Astrocyte of the cerebellum (primary cell): ENCODE measurements at regions not wholly inside any gene's neighbourhood (a gene's known extent, or its start where the extent isn't known, plus 50 kb on each side); places are given as distances from the start of the nearest gene placed in this dataset.

ENCODE experiments used
- DNase-seq: peaks from one replicate; pipeline ENCODE4 v3.0.0-alpha.2; 2011; ENCODE audit warnings: low read depth
- H3K4me3 ChIP-seq: 2 replicates; pipeline ENCODE4 v1.5.1; 2011; ENCODE audit warnings: mild to moderate bottlenecking, low read depth, low read length, moderate library complexity
- CTCF ChIP-seq: IDR thresholded peaks from 2 replicates; pipeline ENCODE4 v1.5.1; 2012; ENCODE audit warnings: low read length, low read depth, moderate library complexity, mild to moderate bottlenecking; ENCODE audit errors: missing control alignments
- in situ Hi-C: cut with HindIII; loops from 2 replicates; pipeline ENCODE4 v1.10.0; 2017; ENCODE audit warnings: low sequenced_read_pairs

GRCh38 chr2:57867730-57868129 lies 178.9 kb upstream of the VRK2 start:
- TF ChIP-seq CTCF: no peak

GRCh38 chr2:57868619-57869139 lies 177.9 kb upstream of the VRK2 start:
- no peak for DNase-seq
- no peak for TF ChIP-seq CTCF
- in situ Hi-C loops: no loop called here
- H3K4me3 ChIP-seq: no peak overlapping the region

More at GRCh38 chr2:57867730-57868129, 178.9 kb upstream of the VRK2 start:
- DNase-seq: no peak
- no peak overlapping the region for H3K4me3 ChIP-seq
- in situ Hi-C loops: no loop called here

GRCh38 chr2:57869758-57870344 lies 176.8 kb upstream of the VRK2 start:
- no peak for DNase-seq
- TF ChIP-seq CTCF: no peak
- H3K4me3 ChIP-seq: no peak overlapping the region
- in situ Hi-C loops: no loop called here

- in situ Hi-C loops: no loop called here
- DNase-seq: no peak
- H3K4me3 ChIP-seq: no peak overlapping the region
- no peak for TF ChIP-seq CTCF
Observed at GRCh38 chr2:57876313-57876712, 170.3 kb upstream of the VRK2 start.

- TF ChIP-seq CTCF: no peak
- in situ Hi-C loops: no loop called here
- no peak overlapping the region for H3K4me3 ChIP-seq
- no peak for DNase-seq
Observed at GRCh38 chr2:57877811-57878170, 168.8 kb upstream of the VRK2 start.

- in situ Hi-C loops: no loop called here
- no peak for DNase-seq
- TF ChIP-seq CTCF: no peak
- H3K4me3 ChIP-seq: no peak overlapping the region
Observed at GRCh38 chr2:57878171-57878865, 168.3 kb upstream of the VRK2 start.
